COLO668 (cell line): ENCODE measurements at regions not wholly inside any gene's neighbourhood (a gene's known extent, or its start where the extent isn't known, plus 50 kb on each side); places are given as distances from the start of the nearest gene placed in this dataset.
A peak's percentile ranks its signal among the peaks of the same experiment; 100 is the strongest.

Experiments
- DNase-seq: peaks from one replicate; lab custom pipeline; 2025; ENCODE audit not compliant: unreplicated experiment; lab: John Stamatoyannopoulos, UW

GRCh38 chr2:67015681-67016080, 381.5 kb upstream of the ETAA1 start:
- peak; percentile 4 for DNase-seq

- no peak for DNase-seq
Measured at GRCh38 chr2:67018301-67018700, 378.8 kb upstream of the ETAA1 start.

GRCh38 chr2:67032076-67032475, 365.1 kb upstream of the ETAA1 start:
- no peak for DNase-seq

- DNase-seq: no peak
Measured at GRCh38 chr2:67036444-67036843, 360.7 kb upstream of the ETAA1 start.

DNA sequence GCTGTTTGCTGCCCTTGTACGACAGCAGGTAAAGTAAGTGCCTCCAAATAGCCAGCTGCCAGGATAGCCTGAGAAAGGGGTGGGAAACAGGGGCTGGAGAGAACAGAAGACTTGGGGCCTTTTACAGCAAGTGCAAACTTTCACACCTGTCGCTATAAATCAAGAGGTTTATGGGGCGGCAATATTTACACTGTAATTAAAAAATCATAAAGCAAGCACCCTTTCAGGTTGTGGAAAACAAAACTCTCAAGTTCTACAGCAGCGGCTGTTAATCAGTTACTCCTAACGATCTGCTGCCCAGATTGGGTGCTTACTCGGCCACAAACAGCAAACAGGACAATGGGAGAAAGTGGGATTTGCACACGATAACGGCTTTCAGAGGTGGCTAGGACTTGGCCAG, 359.5 kb upstream of the ETAA1 start:
- DNase-seq: peak; percentile 90

DNA sequence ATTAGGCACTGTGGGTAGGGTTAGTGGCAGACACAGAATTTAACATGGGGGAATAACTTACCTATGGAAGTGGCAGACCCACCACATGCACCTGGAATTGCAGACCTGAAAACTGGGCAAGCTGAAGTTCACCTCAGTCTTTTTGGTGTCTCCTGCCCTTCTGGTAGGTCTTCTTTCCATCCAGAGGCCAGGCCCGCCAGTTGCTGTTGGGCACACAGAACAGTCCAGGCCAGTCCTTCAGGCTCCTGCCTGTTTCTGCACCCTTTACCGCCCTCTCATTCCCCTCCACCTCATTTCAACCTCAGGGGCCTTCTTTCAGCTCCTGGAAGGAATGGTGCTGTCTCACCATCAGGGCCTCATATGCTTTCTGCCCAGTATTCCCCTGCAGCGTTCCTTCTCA, 358.9 kb upstream of the ETAA1 start:
- peak; percentile 40 for DNase-seq

DNA sequence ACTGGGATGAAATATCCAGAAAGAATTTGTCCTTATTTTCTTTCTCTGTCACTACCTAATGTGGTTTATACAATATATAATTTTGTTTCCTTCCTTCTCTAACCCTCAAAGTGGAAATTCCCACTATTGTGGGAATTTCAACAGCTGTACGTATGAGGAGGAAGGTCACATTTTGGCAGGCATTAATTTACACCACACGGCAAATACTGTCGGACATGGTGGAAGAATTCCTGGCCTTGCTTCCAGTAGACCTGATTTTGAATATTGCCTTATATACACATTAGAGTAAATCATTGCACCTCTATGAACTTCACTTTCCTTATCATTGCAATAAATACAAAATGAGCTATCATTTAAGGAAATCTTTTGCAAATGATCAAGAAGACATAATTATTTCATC, 358.1 kb upstream of the ETAA1 start:
- no peak for DNase-seq

DNA sequence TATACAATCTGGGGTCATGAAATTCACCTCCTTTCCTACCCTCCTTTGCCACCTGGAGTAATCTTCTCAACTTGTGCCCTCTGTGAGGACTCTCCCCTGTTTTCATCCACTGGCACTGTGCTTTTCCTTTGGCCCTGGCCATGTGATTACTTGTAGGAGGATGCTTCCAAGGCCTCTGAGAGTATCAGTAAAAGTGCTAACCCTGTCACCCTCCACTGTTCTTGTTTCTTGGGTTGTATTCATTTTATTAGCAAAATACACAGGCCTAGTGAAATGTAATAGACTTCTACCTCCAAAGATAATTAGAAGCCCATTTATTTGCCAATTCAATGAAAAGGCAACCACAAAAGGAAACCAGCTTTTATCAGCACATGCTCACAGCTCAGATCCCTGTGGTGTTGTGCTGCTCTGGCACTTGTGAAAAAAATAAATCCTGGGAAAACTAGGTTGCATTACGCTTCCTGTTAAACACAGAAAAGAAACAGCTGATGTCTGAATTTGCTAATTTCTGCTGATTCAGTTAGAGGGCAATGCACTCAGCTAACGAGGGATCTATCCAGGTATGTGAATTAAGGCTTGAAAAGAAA, 357.5 kb upstream of the ETAA1 start:
- DNase-seq: no peak

DNA sequence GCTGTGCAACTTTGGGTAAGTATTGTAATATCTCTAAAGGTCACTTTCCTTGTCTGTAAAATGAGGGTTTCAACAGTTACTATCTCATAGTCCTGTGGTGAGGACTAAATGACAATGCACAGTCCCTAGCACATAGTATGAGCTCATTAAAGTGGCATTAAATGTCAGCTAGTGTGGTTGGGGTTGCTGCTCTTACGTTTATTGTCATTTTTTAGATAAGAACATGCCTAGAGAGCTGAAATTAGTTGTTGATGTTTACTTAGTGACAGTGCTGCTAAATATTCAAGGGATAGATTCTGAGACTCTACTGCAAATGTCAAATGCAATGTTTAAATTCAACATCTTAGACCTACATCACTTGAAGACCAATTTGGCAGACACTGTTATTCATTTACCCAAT, 356.1 kb upstream of the ETAA1 start:
- DNase-seq: no peak

DNA sequence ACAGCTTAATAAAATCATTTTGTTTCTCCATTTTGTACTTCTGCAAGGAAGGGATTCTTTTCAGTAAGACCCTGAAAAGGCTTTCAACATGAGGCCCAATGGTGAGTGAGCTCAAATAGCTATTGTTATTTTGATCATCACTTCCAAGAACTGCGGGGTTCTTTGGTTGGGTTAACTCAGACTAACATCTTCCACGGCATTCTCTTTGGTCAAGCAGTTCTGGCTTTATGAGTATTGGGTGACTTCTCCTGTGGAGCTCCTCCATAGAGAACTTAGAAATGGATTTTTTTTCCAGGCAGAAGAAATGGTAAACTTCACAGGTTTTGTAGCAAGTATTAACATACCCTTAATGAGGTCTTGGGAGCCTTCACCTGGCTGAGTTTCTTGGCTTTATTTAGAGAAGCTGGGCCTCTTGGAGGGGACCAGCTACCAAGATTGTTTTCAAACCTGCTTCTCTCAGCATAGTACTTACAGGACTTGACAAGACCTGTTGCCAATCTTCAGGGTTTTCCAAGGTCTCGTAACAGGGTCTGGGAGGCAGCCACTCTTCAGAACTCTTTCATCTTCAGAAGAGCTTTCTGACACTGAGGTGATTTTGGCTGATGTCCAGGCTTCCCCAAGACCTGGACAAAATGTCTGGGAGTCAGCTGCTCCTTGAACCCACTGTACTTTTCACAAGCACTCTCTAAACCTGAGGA, 353.2 kb upstream of the ETAA1 start:
- no peak for DNase-seq

- no peak for DNase-seq
Measured at GRCh38 chr2:67046591-67046990, 350.5 kb upstream of the ETAA1 start.

DNA sequence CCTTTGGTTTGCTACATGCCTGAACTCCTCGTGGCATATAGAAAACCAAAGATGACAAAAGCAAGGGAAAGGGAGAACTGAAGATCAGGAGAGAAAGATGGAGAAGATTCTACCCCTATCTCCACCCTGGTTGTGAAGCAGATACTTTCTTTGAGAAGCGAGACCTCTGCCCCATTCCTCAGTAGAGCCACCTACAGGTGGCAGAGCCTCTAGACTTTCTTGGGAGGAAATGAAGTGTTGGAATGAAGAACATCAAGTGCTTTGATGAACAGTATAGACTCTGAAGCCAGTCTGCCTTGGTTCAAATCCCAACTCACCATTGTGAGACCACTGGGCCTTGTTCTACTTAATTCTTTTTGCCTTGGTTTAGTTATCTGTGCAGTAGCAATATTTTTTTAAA, 348.8 kb upstream of the ETAA1 start:
- no peak for DNase-seq

GRCh38 chr2:67050622-67051021, 346.5 kb upstream of the ETAA1 start:
- DNase-seq: no peak

- no peak for DNase-seq
Measured at GRCh38 chr2:67054728-67055127, 342.4 kb upstream of the ETAA1 start.

DNA sequence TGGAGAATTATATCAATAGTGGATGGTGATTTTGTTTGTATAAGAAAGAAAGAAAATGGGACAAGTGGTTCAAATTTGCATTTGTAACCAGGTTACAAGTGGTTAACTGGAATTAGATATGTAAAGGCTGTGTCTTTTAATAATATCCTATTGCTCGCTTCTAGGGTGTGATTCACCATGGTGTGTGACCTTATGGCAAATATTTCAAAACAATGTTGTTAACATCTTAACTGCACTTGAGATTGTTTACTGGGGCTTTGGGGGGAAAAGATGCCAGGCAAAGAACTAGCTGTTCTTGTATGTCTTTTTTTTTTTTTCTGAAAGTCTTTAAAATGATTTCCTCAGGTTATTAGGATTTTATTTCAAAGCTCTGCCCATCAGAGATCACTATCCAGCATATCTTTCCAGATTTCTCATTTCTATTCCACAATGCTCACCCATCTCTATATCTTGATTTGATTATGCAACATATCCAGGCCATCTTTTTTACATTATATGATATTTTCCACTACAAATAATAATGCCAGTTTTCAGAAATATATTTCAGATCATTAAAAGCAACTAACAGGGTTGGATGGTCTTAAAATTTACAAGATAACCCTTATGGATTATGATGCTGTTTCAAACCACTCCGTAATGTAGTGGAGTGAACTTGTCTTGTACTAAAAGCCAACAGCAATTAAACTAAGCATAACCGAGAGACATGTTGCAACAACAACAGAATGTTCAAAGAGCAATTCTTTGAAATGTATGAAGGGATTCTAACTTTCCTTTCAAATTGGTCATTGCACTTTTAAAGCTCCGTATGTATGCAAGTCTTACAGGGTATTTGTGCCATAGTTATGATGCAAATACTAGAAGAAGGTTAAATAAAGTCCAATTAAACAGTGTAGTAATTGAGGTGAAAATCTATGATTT, 341.5 kb upstream of the ETAA1 start:
- DNase-seq: no peak

GRCh38 chr2:67057123-67057522, 340.0 kb upstream of the ETAA1 start:
- no peak for DNase-seq

DNA sequence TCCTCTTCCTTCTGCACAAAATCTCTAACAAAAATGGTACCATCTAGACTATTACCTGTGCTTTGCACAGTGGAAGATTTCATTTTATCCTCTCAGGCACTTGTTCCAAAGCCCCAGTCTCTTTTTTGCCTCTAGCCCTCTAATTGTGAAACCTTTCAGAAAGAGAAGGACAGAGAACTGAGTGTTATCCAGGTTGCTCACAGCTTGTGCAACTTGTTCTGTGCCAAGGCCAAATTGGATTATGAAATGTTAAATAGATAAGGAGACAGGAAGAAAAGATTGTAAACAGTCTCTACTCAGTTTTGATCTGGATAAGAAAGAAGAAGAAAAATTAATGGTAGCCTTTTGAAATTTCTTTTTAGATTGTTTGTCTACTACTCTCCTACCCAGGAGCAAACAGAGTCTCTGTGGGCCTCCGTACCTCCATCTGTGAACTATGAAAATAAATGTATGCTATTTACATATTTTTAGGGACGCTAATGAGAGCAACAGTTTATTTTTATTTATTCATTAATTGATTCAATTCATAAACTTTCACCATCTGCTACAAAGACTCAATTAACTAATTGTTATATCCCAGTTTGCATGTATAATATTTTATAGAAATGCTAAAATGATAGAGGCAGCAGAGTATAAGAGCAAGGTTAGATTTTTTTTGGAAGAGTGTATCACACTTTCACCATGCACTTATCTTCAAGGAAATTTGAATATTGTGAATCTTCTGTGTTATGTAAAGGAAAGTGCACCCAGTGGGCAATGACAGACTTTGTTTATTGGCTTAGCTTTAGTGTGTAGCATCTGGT, 339.0 kb upstream of the ETAA1 start:
- no peak for DNase-seq

DNA sequence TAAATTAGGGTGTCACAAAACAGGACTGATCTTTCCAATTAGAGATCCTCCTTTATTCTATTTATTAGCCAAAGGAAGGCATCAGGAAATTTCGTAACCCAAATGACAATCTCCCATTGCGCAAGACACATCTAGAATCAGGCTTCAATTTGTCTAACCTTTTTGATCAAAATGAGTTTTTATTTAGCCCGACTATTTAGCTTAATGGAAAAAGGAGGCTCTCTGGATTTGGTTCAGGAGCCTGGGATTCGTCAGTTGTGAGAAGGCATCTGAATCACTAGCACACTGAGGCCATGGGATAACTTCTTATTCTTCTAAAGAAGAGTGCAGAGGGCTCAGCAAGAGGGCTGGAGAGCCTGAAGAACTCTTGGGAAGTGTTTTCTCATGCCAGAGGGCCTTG, 332.1 kb upstream of the ETAA1 start:
- no peak for DNase-seq

DNA sequence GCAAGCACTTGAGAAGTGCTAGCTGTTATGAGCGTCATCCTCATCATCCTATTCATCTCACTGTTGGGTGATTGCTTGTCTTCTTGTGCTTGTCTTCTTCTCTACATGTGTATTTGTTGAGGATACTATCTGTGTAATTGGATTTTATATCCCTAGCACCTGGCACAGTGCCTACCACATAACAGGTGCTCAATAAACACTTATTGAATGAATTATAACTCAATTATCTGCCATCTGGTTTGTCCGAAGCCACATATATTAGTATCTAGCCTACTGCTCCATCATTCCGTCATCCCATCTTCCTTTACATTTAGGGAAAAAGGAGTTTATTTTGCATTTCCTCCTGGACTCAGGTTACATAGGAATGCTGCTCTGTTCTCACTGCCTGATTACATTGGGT, 330.4 kb upstream of the ETAA1 start:
- DNase-seq: no peak

- no peak for DNase-seq
Measured at GRCh38 chr2:67067656-67068055, 329.5 kb upstream of the ETAA1 start.

DNA sequence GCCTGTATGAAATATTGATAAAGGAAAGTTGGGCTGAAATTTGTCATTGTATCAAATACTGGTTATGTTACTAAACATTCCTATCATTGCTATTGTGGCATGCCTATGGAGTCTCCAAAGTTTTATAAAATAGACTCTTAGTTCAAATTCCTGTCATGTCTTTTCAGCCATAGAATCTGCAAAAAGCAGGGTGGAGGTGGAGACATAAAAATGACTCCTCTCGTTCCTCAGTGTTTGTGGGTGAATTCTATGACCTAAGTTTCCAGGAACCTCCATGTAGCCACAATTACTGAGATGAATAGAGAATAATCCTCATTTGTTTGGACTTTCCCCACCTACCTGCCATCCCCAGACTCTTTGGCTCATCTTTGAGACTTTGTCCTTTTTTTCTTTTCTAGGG, 326.3 kb upstream of the ETAA1 start:
- DNase-seq: no peak
